ENCODE measurements at regions not wholly inside any gene's neighbourhood (a gene's known extent, or its start where the extent isn't known, plus 50 kb on each side); places are given as distances from the start of the nearest gene placed in this dataset.

DNA sequence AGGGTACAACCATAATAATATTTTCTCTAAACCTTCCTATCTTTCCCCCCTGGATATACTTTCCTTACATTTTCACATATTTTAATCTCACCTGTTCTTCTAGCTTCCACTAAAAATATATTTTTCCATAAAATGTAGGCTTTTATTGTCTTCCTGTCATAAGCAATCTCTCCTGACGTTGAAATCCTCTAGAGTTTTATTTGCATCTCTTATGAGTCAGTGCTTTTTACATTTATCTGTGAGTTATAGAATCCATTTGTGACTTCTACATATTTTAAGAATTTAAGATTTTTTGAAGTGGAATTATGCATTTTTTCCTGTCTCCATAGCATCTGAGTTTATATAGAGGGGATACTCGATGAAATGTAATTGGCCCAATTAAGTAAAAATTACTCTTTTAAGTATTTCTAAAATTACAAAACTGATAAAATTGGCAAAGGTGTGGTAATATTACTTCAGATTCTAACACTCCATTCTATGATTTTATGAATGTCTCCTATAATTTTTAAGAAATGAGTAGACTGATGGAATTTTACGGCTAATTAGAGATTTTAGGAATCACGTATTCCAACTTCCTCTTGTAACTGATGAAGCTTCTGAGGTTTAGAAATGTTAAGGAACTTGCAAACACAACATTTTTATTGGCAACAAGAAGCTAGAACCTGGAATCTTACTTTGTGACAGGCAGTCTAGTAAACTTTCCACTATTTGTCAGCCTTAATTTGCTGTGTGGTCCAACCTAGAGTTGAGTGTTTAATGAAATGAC lies 422.9 kb upstream of the SEMA3A start:
- Mint-ChIP-seq H3K4me1 (ENCODE audit: unreplicated experiment) (peaks cover 7% of the 10 kb centered on the region), H3K27ac (no peak overlapping the region), H3K36me3 (no peaks in the 10 kb centered on the region), H3K4me3 (no peak overlapping the region), H3K9me3 (no peaks in the 10 kb centered on the region), H3K27me3 (no peaks in the 10 kb centered on the region)
- TF ChIP-seq, protein P1, sequence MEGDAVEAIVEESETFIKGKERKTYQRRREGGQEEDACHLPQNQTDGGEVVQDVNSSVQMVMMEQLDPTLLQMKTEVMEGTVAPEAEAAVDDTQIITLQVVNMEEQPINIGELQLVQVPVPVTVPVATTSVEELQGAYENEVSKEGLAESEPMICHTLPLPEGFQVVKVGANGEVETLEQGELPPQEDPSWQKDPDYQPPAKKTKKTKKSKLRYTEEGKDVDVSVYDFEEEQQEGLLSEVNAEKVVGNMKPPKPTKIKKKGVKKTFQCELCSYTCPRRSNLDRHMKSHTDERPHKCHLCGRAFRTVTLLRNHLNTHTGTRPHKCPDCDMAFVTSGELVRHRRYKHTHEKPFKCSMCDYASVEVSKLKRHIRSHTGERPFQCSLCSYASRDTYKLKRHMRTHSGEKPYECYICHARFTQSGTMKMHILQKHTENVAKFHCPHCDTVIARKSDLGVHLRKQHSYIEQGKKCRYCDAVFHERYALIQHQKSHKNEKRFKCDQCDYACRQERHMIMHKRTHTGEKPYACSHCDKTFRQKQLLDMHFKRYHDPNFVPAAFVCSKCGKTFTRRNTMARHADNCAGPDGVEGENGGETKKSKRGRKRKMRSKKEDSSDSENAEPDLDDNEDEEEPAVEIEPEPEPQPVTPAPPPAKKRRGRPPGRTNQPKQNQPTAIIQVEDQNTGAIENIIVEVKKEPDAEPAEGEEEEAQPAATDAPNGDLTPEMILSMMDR (conservative IDR thresholded peaks at IDR 0.05) = no peak
- no peak for DNase-seq (ENCODE audit: extremely low spot score, unreplicated experiment)

DNA sequence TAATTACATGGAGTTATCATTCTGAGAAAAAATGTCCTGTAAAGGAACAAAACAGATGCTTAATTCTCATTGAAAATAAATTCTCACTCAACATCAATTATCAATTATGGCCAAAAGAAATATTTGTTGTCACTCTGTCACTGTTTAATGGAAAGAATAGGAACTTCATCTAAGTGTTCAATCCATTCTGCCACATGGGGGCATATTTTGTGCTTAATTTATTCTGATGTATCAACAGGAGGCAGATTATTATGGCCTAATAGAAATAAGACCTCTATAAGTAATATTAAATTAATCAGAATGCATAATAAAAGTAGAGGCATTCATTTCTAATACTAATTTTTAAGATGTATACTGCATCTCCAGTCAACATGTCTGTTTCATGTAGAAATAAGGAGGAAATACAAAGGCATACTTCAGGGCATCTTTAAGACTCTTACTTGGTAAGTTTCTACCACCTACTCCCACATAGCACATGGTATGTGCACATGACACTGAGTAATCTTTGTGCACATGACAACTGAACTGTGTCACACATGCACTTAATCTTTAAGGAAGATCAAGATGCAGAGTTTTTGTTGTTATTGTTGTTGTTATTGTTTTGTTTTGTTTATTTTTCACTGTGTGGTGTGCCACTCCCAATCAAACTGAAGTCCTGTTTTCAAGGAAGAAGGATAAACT lies 420.4 kb upstream of the SEMA3A start:
- no peak for DNase-seq (ENCODE audit: extremely low spot score, unreplicated experiment)
- Mint-ChIP-seq H3K36me3 (no peaks in the 10 kb centered on the region), H3K9me3 (no peaks in the 10 kb centered on the region), H3K27ac (no peak overlapping the region), H3K4me3 (no peak overlapping the region), H3K27me3 (no peaks in the 10 kb centered on the region), H3K4me1 (ENCODE audit: unreplicated experiment) (peaks cover 7% of the 10 kb centered on the region)
- TF ChIP-seq, protein P1 (conservative IDR thresholded peaks at IDR 0.05) = no peak

DNA sequence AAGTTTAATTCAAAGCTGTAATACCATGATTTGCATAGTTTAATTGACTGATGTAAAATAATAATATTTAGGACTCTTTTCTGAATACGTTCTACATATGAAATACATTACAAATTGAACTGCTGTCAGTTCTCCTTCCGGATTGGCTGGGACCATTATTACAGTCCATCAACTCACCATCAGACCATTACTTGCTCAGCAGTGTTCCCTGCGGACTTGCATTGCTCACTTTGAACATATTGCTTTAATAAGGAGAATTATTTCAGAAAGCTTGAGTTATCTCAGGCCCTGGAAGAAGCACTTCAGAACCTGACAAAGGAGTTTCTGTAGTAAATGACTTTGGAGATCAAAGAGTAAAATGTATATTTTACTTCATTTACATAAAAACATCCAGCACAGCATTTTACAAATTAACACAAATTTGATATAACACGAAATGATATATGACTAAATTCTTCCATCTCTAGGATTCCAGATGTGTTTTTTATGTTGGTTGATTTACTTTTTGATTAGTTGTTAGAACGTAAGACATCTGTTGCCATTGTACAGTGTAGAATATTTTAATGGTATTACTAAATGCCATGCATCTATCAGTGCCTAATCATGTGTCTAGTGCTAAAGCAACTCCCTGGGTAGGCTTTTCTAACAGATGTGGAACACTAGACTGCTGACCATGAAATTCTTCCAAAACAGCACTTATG lies 418.5 kb upstream of the SEMA3A start:
- Mint-ChIP-seq H3K9me3 (peaks cover 4% of the 10 kb centered on the region), H3K4me1 (ENCODE audit: unreplicated experiment) (peaks cover 7% of the 10 kb centered on the region), H3K27me3 (no peaks in the 10 kb centered on the region), H3K4me3 (no peak overlapping the region), H3K36me3 (no peaks in the 10 kb centered on the region), H3K27ac (no peak overlapping the region)
- TF ChIP-seq, protein P1 (conservative IDR thresholded peaks at IDR 0.05) = no peak
- no peak for DNase-seq (ENCODE audit: extremely low spot score, unreplicated experiment)

DNA sequence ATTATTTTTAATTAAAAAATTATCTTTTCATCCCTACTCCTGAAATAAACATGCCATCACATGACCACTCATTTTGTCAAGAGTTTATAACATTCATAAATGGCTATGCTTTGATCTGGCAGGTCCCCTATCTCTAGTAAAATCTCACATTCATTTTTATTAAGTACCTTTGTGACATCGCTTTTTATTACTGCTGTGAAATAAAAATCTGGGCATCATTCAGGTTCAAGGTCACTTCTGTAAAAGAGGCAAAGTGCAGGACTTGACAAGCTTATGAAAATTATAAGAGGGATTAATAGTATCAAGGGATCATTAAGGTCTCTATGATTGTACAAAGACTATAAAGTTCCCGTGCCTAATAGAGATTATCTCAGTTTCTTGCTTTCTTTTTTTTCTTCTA lies 416.8 kb upstream of the SEMA3A start:
- DNase-seq (ENCODE audit: extremely low spot score, unreplicated experiment) = no peak
- Mint-ChIP-seq H3K27me3 (no peaks in the 10 kb centered on the region), H3K36me3 (no peaks in the 10 kb centered on the region), H3K9me3 (peaks cover 4% of the 10 kb centered on the region), H3K4me3 (no peak overlapping the region), H3K27ac (no peak overlapping the region), H3K4me1 (ENCODE audit: unreplicated experiment) (peaks cover 11% of the 10 kb centered on the region)
- TF ChIP-seq, protein P1 (conservative IDR thresholded peaks at IDR 0.05) = no peak

DNA sequence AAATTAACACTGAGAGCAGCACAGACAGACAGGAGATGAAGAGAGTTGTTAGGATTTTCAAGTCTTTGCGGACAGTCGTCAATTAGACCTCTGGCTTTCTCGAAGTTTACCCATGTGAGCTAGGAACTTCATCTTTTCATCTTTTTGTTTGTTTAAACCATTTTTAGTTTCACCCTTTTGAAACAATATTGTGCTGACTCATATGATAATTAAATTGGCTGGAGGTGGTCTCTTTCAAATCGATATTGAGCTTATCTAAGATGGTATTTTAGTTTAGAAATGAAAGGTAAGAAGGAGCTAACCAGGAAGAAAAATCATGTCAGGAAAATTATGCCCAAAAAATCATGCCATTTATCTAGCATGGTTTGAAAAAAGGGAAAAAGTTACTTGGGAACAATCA lies 415.8 kb upstream of the SEMA3A start:
- Mint-ChIP-seq H3K27me3 (no peaks in the 10 kb centered on the region), H3K4me1 (ENCODE audit: unreplicated experiment) (peaks cover 11% of the 10 kb centered on the region), H3K4me3 (no peak overlapping the region), H3K36me3 (no peaks in the 10 kb centered on the region), H3K9me3 (peaks cover 4% of the 10 kb centered on the region), H3K27ac (no peak overlapping the region)
- DNase-seq (ENCODE audit: extremely low spot score, unreplicated experiment) = no peak
- TF ChIP-seq, protein P1 (conservative IDR thresholded peaks at IDR 0.05) = no peak

All from type B pancreatic cell (in vitro differentiated cells).